ENCODE measurements at regions not wholly inside any gene's neighbourhood (a gene's known extent, or its start where the extent isn't known, plus 50 kb on each side); places are given as distances from the start of the nearest gene placed in this dataset.
"Not testable (repeated sequence)": the region's sequence is repeated elsewhere in the genome, so short reads cannot be mapped to it uniquely, and the experiment has no call there.

- H3K27ac ChIP-seq = no peak overlapping the region
- TF ChIP-seq CTCF (conservative IDR thresholded peaks at IDR 0.05) = no peak
Measured at GRCh38 chr2:12484536-12485115, 232.1 kb upstream of the TRIB2 start.

- no peak for TF ChIP-seq CTCF (conservative IDR thresholded peaks at IDR 0.05)
- H3K27ac ChIP-seq = no peak overlapping the region
Measured at GRCh38 chr2:12486205-12487118, 230.3 kb upstream of the TRIB2 start.

DNA sequence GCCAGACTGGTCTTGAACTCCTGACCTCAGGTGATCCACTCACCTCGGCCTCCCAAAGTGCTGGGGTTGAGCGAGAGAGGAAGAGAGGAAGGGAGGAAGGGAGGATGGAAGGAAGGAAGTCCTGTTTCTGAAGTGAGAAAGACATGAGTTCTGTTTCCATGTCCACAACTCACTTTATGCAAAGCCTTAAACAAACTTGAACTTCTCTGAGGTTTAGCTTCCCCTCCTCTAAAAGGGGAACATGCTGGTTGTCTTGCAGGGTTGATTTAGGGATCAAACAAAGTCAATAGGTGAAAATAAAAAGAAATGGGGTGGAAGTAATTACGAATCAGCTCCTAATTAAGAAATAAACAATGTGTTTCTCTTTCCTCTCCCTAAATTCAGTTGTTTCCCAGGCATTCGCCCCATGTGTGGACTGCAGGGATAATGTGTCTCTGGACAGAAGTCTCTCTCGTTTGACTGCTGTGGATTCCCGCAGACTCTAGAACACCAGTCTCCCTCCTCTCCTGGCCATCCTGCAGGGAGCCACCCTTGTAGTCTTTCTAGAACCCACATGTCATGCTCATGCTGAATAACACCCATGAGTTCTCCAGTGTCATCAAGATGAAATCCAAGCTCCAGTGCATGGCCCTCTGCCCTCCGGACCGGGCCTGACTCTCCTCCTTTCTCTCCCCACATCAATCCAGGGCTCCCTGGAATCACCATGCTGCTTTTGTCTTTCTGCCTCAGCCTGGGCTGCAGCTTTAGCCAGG lies 229.3 kb upstream of the TRIB2 start:
- no peak for TF ChIP-seq CTCF (conservative IDR thresholded peaks at IDR 0.05)
- H3K27ac ChIP-seq = no peak overlapping the region

GRCh38 chr2:12488352-12489318 lies 228.1 kb upstream of the TRIB2 start:
- no peak overlapping the region for H3K27ac ChIP-seq
- no peak for TF ChIP-seq CTCF (conservative IDR thresholded peaks at IDR 0.05)

- H3K27ac ChIP-seq = no peak overlapping the region
- TF ChIP-seq CTCF (conservative IDR thresholded peaks at IDR 0.05) = no peak
Measured at GRCh38 chr2:12490641-12491040, 226.1 kb upstream of the TRIB2 start.

- H3K27ac ChIP-seq = not testable (repeated sequence)
Measured at GRCh38 chr2:12492360-12492759, 224.4 kb upstream of the TRIB2 start.

GRCh38 chr2:12493031-12493513 lies 223.7 kb upstream of the TRIB2 start:
- no peak overlapping the region for H3K27ac ChIP-seq
- TF ChIP-seq CTCF (conservative IDR thresholded peaks at IDR 0.05) = no peak
